ENCODE measurements at regions not wholly inside any gene's neighbourhood (a gene's known extent, or its start where the extent isn't known, plus 50 kb on each side); places are given as distances from the start of the nearest gene placed in this dataset.
A peak's percentile ranks its signal among the peaks of the same experiment; 100 is the strongest.

- no peak for ATAC-seq (ENCODE audit: low FRiP score)
- TF ChIP-seq CTCF (IDR thresholded peaks at IDR 0.05): no peak
- no peak for DNase-seq (ENCODE audit: low spot score)
Measured at GRCh38 chr6:121868206-121868605, 432.8 kb downstream of the GJA1 start.

- TF ChIP-seq CTCF (IDR thresholded peaks at IDR 0.05): no peak
- no peak for ATAC-seq (ENCODE audit: low FRiP score)
Measured at GRCh38 chr6:121873595-121873994, 438.1 kb downstream of the GJA1 start.

GRCh38 chr6:121876721-121877120 lies 441.3 kb downstream of the GJA1 start:
- ATAC-seq (ENCODE audit: low FRiP score): no peak
- DNase-seq (ENCODE audit: low spot score): no peak
- TF ChIP-seq CTCF (IDR thresholded peaks at IDR 0.05): no peak

More at GRCh38 chr6:121873595-121873994, 438.1 kb downstream of the GJA1 start:
- DNase-seq (ENCODE audit: low spot score): no peak

DNA sequence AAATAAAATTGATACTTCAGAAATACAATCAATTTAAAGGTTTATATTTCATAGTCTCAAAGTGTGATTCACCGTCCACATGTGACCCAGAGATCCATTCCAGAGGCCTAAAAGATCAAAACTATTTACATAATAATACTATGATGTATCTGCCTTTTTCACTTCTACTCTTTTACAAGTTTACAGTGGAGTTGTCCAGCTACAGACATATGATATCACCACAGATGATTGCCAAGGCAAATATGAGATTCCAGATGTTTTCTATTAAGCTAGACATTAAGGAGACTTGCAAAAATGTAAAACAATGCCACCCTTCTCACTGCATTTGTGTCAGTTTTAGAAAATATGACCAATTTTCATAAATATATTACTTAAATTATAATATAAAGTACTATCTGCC lies 443.7 kb downstream of the GJA1 start:
- TF ChIP-seq CTCF (IDR thresholded peaks at IDR 0.05): no peak
- DNase-seq (ENCODE audit: low spot score) (no peak), ATAC-seq (ENCODE audit: low FRiP score) (no peak)

DNA sequence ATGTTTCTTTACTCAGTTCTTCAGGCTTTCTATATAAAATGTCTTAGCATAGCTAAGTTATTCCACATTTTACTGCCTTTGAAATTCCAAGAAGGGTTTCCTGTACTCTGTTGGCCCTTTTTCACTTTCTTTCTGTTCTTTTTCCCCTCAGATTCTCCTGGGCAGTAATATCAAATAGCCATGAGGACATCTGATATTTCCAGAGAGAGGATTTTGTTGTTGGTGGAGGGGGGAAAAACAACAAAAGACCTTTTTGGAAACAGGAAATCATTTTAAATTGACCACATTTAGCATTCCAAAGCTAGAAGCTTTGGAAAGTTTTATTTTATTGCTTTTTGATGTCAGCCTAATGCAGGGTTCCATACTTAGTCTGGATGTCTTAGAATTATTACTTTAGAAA lies 445.4 kb downstream of the GJA1 start:
- TF ChIP-seq CTCF (IDR thresholded peaks at IDR 0.05): no peak
- ATAC-seq (ENCODE audit: low FRiP score) (no peak), DNase-seq (ENCODE audit: low spot score) (no peak)

GRCh38 chr6:121881974-121882667 lies 446.7 kb downstream of the GJA1 start:
- ATAC-seq (ENCODE audit: low FRiP score): peak; percentile 48
- TF ChIP-seq CTCF (IDR thresholded peaks at IDR 0.05): no peak

DNA sequence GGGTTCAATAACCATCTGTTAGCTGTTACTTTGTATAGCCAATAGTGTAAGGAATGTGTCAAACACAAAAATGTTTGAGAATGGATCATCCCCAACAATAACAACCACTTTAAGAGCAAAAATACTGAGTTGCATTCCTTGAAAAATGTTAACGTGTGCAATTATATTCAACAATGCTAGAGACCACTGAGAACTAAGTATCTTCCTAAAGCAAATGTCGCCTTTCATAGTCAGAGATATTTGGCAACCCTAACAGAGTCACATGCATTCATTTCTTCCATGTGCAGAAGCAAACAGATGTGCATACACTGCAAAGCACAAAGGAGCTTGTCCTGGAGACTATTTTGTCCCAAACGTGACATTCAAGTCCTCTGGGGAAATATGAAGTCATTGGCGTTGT lies 448.6 kb downstream of the GJA1 start:
- DNase-seq (ENCODE audit: low spot score) (no peak), ATAC-seq (ENCODE audit: low FRiP score) (no peak)
- no peak for TF ChIP-seq CTCF (IDR thresholded peaks at IDR 0.05)

More at GRCh38 chr6:121881974-121882667, 446.7 kb downstream of the GJA1 start:
- DNase-seq (ENCODE audit: low spot score): no peak

Measured in omental fat pad (tissue), 3 donors.